Caco-2 (cell line): ENCODE measurements at regions not wholly inside any gene's neighbourhood (a gene's known extent, or its start where the extent isn't known, plus 50 kb on each side); places are given as distances from the start of the nearest gene placed in this dataset.
"Not testable (repeated sequence)": the region's sequence is repeated elsewhere in the genome, so short reads cannot be mapped to it uniquely, and the experiment has no call there.

Experiments used
- BruUV-seq: library from RNA; stranded (reverse); fragments of 400-500 nt; replicated peaks from 2 replicates; lab custom pipeline; 2021; lab: Mats Ljungman, UMichigan
- CTCF ChIA-PET: fragments of 300-600 bp; sonication (Branson Sonifier 250); formaldehyde crosslinking; loops from one replicate; lab custom pipeline; 2022; ENCODE audit warnings: antibody characterized with exemption; lab: Charles Lee
- POLR2A ChIA-PET: fragments of 300-600 bp; sonication (Branson Sonifier 250); formaldehyde crosslinking; loops from one replicate; lab custom pipeline; 2022; ENCODE audit warnings: antibody characterized with exemption; lab: Charles Lee
- DNase-seq, 2 experiments: peaks; one replicate each; pipeline versions ENCODE4 v3.0.0 to v3.0.0-alpha.2; 2020 to 2022
- H3K27me3 ChIP-seq: replicated peaks from 2 replicates; pipeline ENCODE4 v1.6.0; 2011; ENCODE audit warnings: low read length; ENCODE audit not compliant: control insufficient read depth, insufficient read depth
- H3K36me3 ChIP-seq: 2 replicates; pipeline ENCODE4 v1.5.1; 2011; ENCODE audit warnings: low read length; ENCODE audit not compliant: control insufficient read depth, insufficient read depth
- H3K4me1 ChIP-seq: fragments of 250-450 bp; sonication (Bioruptor Pico); 2 replicates; pipeline ENCODE4 v1.5.1; 2020; ENCODE audit warnings: mild to moderate bottlenecking
- H3K4me3 ChIP-seq: 2 replicates; pipeline ENCODE4 v1.5.1; 2011; ENCODE audit warnings: low read depth, mild to moderate bottlenecking, control low read depth, low read length
- H3K9me3 ChIP-seq: fragments of 250-450 bp; sonication (Bioruptor Pico); 2 replicates; pipeline ENCODE4 v1.5.1; 2020; ENCODE audit warnings: mild to moderate bottlenecking, moderate library complexity
- H3K27ac Mint-ChIP-seq: one replicate; pipeline ENCODE4 v1.8.0; 2022; ENCODE audit warnings: mixed read lengths; ENCODE audit not compliant: unreplicated experiment
- H3K27me3 Mint-ChIP-seq: one replicate; pipeline ENCODE4 v1.8.0; 2022; ENCODE audit warnings: mixed read lengths; ENCODE audit not compliant: insufficient read depth, unreplicated experiment
- H3K36me3 Mint-ChIP-seq: one replicate; pipeline ENCODE4 v1.8.0; 2022; ENCODE audit warnings: mild to moderate bottlenecking, mixed read lengths; ENCODE audit not compliant: insufficient read depth, unreplicated experiment
- H3K4me1 Mint-ChIP-seq: one replicate; pipeline ENCODE4 v1.8.0; 2022; ENCODE audit warnings: low read depth, mixed read lengths; ENCODE audit not compliant: unreplicated experiment
- H3K4me3 Mint-ChIP-seq: one replicate; pipeline ENCODE4 v1.8.0; 2022; ENCODE audit warnings: mild to moderate bottlenecking, moderate library complexity, mixed read lengths; ENCODE audit not compliant: unreplicated experiment
- H3K9me3 Mint-ChIP-seq: one replicate; pipeline ENCODE4 v1.8.0; 2022; ENCODE audit warnings: mixed read lengths; ENCODE audit not compliant: unreplicated experiment
- CTCF ChIP-seq, 2 experiments: fragments of 200-600 bp in 1 of 2; IDR thresholded peaks; 1 replicate in 1 of 2; 2 replicates in 1 of 2; pipeline versions ENCODE4 v1.5.1 to v1.8.0; 2011 to 2022; ENCODE audit warnings: antibody characterized with exemption in 1 of 2, control low read depth in 1 of 2, inconsistent platforms in 1 of 2, low read depth in 1 of 2, low read length in 1 of 2, mild to moderate bottlenecking in 1 of 2, moderate library complexity in 1 of 2; ENCODE audit not compliant: insufficient read depth in 1 of 2, severe bottlenecking in 1 of 2, unreplicated experiment in 1 of 2
- intact Hi-C: fragments of 100-400 bp; cut with micrococcal nuclease; formaldehyde crosslinking; loops from one replicate; pipeline ENCODE4 v1.10.0; 2022; ENCODE audit not compliant: unreplicated experiment

- BruUV-seq: no TSS peak
- Mint-ChIP-seq H3K9me3 (no peaks in the 10 kb centered on the region), H3K27me3 (no peaks in the 10 kb centered on the region), H3K4me1 (no peaks in the 10 kb centered on the region), H3K4me3 (no peak overlapping the region), H3K36me3 (no peaks in the 10 kb centered on the region), H3K27ac (no peak overlapping the region)
- intact Hi-C loops: no loop called here
- Histone ChIP-seq H3K4me3 (no peak overlapping the region), H3K9me3 (no peaks in the 10 kb centered on the region), H3K27me3 (no peaks in the 10 kb centered on the region), H3K36me3 (no peaks in the 10 kb centered on the region), H3K4me1 (no peaks in the 10 kb centered on the region)
- ChIA-PET CTCF (no interaction called here), POLR2A (no interaction called here)
- no peak for DNase-seq
- no peak for TF ChIP-seq CTCF (IDR thresholded peaks at IDR 0.05; ENCODE audit: insufficient read depth in 1 of 2, low read depth in 1 of 2, low read length in 1 of 2, severe bottlenecking in 1 of 2, unreplicated experiment in 1 of 2)
Measured at GRCh38 chrX:81957318-81957717, 755.4 kb downstream of the SH3BGRL start.

GRCh38 chrX:81957900-81958545, 756.1 kb downstream of the SH3BGRL start:
- H3K4me3 ChIP-seq: no peak overlapping the region
- no peaks in the 10 kb centered on the region for H3K4me1 ChIP-seq
- H3K27me3 ChIP-seq: no peaks in the 10 kb centered on the region
- no peaks in the 10 kb centered on the region for H3K36me3 Mint-ChIP-seq
- no TSS peak for BruUV-seq
- H3K27me3 Mint-ChIP-seq: no peaks in the 10 kb centered on the region
- no peak overlapping the region for H3K27ac Mint-ChIP-seq
- peak in 1 of 2 experiments; percentile 19 for DNase-seq
- POLR2A ChIA-PET: no interaction called here
- TF ChIP-seq CTCF (IDR thresholded peaks at IDR 0.05; ENCODE audit: insufficient read depth in 1 of 2, low read depth in 1 of 2, low read length in 1 of 2, severe bottlenecking in 1 of 2, unreplicated experiment in 1 of 2): peak; percentile 20 to 48
- no peak overlapping the region for H3K4me3 Mint-ChIP-seq
- CTCF ChIA-PET: no interaction called here
- H3K9me3 ChIP-seq: no peaks in the 10 kb centered on the region
- H3K36me3 ChIP-seq: no peaks in the 10 kb centered on the region
- H3K4me1 Mint-ChIP-seq: no peaks in the 10 kb centered on the region
- H3K9me3 Mint-ChIP-seq: no peaks in the 10 kb centered on the region
- intact Hi-C loops: loop anchor here (2.0 kb wide), 2 partner anchors 123 to 261 kb away; no protein-coding TSS in a partner anchor

DNA sequence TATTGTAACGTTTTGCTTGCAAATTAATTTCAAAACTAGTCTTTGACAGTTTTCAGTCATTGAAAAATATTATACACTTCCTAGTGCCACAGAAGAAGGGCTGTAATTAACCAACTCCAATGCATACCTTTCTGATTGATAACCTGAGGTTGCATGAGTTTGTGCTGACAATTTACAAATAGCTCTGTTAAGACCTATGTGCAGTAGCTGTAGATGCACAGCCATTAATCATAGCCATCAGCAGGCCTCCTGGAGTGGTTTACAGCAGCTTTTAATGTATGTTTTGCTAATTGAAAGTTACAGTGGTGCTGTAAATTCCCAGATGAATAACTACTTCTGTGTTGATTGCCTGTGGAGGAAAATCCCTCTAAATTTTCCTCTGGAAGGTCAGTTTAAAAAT, 758.1 kb downstream of the SH3BGRL start:
- intact Hi-C loops: loop anchor here (2.0 kb wide), 2 partner anchors 121 to 259 kb away; no protein-coding TSS in a partner anchor
- ChIA-PET POLR2A (no interaction called here), CTCF (no interaction called here)
- Mint-ChIP-seq H3K4me3 (no peak overlapping the region), H3K36me3 (no peaks in the 10 kb centered on the region), H3K9me3 (no peaks in the 10 kb centered on the region), H3K27me3 (no peaks in the 10 kb centered on the region), H3K27ac (no peak overlapping the region), H3K4me1 (no peaks in the 10 kb centered on the region)
- Histone ChIP-seq H3K9me3 (no peaks in the 10 kb centered on the region), H3K27me3 (no peaks in the 10 kb centered on the region), H3K36me3 (no peaks in the 10 kb centered on the region), H3K4me3 (no peak overlapping the region), H3K4me1 (no peaks in the 10 kb centered on the region)
- no peak for DNase-seq
- no peak for TF ChIP-seq CTCF (IDR thresholded peaks at IDR 0.05; ENCODE audit: insufficient read depth in 1 of 2, low read depth in 1 of 2, low read length in 1 of 2, severe bottlenecking in 1 of 2, unreplicated experiment in 1 of 2)
- BruUV-seq: no TSS peak

DNA sequence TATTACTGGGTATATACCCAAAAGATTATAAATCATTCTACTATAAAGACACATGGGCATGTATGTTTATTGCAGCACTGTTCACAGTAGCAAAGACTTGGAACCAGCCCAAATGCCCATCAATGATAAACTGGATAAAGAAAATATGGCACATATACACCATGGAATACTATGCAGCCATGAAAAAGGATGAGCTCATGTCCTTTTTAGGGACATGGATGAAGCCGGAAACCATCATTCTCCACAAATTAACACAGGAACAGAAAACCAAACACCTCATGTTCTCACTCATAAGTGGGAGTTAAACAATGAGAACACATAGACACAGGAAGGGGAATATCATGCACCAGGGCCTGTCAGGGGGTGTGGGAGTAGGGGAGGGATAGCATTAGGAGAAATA, 772.5 kb downstream of the SH3BGRL start:
- intact Hi-C loops, H3K4me3 ChIP-seq, POLR2A ChIA-PET, H3K27me3 ChIP-seq, H3K4me1 Mint-ChIP-seq, H3K9me3 ChIP-seq, DNase-seq, H3K36me3 ChIP-seq, H3K4me1 ChIP-seq, H3K36me3 Mint-ChIP-seq, H3K27ac Mint-ChIP-seq, H3K27me3 Mint-ChIP-seq, H3K9me3 Mint-ChIP-seq, BruUV-seq, CTCF ChIA-PET, H3K4me3 Mint-ChIP-seq: not testable (repeated sequence)
